ENCODE measurements at regions not wholly inside any gene's neighbourhood (a gene's known extent, or its start where the extent isn't known, plus 50 kb on each side); places are given as distances from the start of the nearest gene placed in this dataset.

DNA sequence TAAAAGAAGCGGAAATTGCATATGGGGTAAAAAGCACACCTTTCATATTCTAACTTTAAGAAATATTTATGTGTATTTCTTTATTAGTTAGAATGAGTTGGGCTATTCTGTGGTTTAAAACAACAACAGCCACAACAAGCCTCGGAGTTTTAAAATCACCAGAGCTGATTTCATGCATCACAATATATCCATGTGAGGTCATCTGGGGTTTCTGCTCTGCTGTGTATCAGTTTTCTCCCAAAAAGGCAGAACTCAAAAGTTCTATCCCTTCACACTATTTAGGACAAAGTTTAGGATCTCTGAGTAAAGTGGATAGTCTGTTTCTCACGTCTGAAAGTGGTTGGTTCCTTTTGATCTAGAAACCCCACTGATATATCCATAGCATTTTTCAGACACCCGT, 601.5 kb upstream of the GCFC2 start:
- no peak for DNase-seq

DNA sequence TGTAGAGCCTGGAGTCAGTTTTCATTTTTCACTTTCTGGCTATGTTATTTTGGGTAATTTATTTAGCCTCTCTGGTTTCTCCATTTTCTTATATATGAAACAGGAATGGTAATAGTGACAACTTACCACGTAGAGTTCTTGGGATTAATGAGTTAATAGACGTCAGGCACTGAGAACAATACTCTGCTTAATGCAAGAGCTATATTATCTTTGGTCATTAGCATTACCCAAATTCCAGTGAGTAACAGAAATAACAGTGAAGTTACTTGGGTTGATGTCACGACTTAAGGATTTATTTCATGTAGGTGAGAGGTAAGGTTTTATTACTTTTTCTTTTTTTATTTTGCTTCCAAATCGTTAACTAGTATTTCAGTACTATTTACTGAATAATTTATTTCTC, 601.0 kb upstream of the GCFC2 start:
- DNase-seq = no peak

DNA sequence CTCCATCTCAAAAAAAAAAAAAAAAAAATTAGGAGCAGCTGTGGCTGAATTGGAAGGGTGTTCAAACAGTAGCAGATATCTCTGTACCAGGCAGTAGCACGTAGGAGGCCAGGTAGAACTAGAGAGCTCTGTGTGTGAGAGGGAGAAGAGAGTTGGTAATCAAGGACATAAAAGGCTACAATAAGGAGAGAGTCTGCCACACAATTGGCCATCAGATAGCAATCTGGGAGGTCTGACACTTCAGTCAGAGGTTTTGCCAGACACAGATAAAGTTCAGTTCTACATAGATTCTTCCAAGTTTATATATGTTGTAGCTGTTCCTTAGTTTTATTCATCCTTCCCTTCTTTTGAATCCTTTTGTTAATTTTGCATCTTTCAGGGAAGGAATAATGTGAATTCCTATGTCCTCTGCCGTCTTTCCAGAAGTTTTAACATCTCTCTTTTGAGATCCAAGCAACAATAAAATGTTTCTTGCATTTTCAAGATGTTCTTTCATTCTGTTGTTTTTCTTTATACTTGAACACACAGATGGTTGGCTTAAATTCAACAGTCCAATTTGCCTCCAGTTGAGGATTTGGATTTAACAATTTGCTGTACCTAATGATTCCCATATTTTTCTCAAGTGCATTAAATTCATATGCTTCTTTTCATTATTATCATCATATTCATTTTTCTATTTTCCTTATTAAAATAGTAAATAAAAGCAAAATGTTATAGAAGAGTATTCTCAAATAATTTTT, 600.3 kb upstream of the GCFC2 start:
- DNase-seq = no peak

DNA sequence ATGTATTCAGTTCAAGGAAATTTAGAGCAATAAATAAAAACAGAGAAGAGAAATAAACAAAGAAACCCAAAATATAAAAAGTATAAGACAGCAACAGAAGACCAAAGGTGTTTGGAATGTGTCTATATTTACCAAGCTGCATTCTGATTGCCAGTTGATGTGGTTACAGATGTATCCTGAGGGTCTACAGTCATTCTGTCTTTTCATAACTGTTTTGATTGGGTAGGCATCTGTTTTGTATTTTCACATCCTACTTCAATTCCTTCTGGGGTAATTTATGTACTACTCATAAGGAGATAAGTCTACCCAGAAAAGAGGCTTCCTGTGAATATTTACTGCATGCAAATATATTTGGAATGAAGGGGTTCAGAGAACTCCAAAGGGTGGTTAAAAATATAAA, 596.8 kb upstream of the GCFC2 start:
- no peak for DNase-seq

DNA sequence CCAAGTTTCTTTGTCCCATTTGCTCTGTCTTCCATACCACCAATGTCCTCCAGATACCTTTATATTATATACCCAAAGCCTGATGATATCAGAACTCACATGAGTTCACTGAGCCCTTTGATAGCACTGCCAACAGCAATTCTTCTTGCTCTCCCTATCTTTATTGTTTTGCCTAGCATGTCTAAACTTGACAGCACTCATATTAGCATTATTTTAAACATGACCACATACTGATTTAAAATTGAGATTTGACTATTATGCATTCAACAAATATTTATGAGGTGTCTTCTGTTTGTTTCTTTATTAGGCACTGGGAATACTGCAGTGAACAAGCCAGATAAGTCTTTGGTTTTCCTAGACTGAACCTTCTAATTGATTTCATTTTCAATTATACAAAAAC, 587.3 kb upstream of the GCFC2 start:
- no peak for DNase-seq

DNA sequence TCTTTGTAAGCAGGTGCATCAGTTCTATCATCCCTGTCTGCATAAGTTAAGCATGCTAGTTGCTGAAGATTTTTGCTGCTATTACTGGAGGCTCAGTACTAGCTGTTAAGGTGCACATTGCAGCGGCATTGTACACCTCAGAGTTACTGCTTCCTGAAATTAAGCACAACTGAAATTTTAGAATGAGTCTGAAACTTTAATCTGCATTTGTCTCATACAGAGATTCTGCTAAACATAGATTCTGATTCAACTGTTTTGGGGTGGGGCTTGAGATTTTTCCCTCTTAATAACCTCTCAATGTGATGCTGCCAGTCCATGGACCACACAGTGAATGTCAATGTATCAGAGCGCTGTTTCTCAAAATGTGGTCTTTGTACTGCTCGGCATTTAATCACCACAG, 585.7 kb upstream of the GCFC2 start:
- no peak for DNase-seq

DNA sequence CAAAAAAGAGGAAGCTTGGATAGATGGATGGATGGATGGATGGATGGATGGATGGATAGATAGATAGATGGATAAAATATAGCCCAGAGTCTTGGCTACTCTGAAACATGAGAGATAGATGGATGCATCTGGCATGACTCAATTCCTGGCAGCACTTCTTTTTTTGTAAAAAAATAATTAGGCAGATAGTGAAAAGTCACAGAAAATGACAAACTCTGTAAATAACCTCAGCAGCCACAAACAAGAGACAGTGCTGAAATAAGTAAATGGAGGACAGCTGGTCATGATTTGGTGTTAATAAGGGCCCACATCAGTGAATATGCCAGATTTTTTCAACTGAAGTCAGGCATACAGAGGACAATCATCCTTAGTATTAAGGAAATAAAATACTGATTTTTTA, 585.0 kb upstream of the GCFC2 start:
- DNase-seq = no peak

DNA sequence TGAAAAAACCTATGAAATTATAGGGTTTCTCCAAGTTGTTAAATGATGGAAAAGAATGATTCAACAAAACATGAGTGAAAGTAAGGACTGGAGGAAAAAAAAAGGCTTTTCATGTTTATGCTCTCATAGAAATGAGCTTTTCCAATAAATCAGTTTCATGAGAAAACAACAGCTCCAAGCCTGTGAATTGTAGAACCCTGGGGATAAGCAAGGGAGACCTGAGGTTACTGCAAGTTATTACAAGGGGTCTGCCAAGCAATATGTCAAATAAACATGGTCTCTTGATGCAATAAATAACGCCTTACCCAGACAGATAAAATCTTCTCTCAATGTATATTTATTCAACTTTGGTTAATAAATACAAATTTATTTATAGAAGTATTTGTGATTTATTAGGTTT, 577.9 kb upstream of the GCFC2 start:
- DNase-seq = no peak

DNA sequence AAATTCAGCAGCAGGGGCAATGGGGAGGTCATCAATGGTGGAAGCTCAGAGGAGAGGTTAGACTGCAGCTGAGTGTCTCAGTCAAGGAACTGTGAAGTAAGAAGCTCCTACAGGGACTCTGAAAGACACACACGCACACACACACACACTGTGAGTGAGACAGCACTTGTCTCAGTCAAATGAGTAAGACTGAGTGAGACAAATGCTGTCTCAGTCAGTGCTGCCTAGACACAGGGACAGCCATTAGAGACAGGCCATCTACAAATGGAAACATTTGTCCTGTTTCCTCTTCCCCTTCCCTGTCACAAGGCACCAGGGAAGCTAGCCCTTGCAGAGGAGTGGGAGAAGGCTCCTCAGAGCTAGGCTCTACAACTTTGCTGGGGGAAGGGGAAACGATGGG, 577.4 kb upstream of the GCFC2 start:
- no peak for DNase-seq

DNA sequence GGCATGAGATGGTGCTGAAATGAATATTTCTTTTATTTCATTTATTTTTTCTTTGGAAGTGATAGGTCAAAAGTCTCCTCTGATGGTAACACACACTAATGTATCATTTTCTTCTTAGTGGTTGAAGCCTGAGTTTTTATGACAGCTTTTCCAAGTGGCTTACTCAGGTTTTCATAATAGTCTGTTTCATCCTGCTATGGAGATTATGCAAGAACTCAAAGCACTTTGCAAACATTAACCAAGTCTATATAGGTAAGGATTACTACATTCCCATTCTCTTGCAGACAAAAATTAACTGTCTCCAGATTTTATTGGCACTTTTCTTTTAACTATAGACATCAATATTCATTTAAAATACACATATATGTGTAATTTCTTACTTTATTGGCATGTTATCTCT, 572.6 kb upstream of the GCFC2 start:
- no peak for DNase-seq

DNA sequence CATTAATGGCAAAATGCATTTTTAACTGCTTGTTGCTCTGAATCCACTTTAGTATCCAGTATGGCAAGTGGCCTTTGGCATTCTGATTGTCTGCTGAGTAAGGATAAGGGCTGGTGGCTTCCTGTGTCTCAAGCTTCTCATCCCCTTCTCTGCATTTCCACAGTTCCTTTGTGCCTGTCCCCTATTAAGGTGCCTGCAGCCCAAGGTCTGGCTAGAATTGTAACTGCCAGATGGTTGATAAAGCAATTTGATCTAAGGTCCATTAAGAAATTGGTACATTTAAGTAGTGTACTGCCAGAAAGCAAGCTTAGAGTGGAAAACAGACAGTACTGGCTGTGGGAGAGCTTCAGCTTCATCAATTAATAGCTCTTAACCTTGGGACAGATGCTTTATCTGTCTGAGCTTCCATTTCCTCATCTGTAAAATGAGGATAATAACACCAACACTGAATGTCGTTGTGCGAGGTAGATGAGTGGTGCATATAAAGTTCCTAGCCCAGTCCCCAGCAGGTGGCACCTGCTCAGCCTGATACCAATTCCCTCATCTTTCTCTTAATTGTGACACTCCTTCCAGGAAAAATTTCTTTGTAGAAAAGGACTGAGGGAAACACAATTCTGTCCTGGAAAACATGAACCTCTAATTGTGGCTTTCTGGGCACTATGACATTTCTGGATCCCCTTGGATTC, 570.6 kb upstream of the GCFC2 start:
- no peak for DNase-seq

DNA sequence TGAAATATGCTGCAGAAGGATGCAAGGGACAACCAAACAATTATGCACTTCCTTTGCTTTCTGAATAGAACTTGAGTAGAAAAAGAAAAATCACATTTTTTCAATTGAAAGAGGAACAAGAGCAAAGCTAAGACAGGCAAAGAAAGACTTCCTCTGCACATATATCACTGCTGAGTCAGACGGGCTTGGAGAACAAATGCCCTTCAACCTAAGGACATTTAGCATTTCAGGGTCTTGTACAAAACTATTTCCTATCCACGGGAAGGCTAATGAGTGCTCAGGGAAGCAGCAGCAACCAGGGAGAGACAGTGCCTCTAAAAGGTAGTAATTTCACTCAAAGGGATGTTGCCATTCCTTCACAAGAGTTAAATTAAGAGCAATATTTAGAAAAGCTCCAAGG, 570.0 kb upstream of the GCFC2 start:
- DNase-seq = no peak

DNA sequence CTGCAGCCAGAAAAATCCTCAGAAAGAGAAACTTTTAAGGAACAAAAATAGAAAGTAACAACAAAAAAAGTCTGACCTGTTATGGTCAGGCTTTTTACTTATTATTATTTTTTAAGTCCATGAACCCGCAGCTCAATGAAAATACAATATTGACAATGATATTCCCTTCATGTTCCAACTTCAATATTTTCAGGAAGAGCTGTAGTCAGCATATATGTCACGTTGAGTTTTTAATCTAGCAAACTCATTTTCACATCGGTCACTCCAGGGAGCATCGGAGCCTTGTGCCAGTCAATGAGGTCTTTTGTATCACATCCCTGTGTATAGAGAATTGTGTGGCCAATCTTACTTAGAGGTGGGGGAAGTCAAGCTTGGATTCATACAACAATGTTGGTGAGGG, 568.4 kb upstream of the GCFC2 start:
- no peak for DNase-seq

DNA sequence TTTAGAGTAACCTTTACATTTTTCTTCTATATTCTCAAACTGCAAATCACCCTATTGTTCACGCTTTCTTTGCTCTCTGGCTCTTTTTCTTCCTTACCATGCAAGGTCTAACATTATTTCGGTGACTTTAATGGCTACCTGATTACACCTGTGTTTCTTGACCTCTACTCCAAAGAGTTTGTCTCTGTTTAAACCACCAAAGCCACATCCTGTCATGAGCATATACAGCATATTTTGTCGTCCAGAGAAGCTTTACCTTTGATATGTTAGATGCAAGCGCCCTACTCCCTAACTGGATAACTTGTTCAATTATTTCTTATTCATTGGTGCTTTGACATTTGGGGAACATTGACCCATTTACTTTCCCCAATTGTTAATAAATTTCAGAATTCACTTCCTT, 565.1 kb upstream of the GCFC2 start:
- DNase-seq = no peak

DNA sequence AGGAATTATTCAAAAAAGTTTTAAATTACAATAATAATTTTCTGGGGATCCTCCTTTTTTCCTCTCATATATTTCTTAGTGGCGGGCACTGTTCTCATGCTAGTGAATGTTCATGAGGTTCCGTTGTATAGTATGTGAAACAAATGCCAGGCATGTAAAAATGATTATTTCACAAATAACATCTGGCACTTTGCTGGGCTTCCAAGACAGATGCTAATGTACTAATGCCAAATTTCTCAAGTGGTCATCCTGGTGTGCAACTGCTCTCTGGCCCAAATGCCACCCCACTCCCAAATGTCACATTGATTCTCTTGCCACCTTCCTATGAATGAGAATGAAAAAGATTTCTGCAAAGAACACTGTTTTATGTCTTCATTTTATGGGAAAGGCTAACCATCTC, 564.0 kb upstream of the GCFC2 start:
- DNase-seq = no peak

DNA sequence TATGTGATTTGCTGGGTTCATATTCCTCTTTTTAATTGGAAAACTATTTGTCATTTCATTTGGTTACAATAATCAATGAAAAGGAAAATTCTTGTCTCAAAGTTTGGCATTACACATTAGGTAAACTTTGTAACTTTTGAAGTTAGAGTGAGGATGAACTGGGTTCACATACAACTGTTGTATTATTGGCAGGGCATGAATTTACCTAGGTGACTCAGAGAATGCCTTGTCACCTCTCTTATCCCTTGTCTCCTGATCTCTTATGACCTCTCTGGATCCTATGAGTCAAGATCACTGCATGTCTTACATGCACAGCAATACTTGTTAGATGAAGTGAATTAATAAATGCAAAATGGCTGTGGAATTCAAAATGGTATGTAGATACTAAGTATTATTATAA, 563.4 kb upstream of the GCFC2 start:
- no peak for DNase-seq

DNA sequence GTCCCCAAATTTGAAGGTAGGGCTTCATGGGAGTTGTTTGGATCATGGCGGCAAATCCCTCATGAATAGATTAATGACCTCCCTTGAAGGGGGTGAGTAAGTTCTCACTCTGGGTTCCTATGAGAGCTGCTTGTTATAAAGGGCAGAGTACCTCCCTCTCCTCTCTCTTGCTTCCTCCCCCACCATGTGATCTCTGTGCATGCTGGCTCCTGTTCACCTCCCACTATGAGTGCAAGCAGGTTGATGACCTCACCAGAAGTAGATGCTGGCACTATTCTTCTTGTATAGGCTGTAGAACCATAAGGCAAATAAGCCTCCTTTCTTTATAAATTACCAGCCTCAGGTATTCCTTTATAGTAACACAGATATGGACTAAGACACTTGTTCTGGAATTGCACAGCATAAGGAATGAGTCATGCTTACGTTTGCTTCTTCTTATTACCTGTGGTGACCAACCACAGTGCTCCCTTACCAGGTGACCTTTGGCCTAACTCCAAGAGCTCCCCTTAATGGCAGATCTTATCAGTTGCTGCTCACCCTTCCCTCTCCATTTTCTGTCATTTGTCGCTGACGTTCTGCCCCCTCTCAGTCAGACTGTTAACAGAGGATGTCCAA, 559.5 kb upstream of the GCFC2 start:
- no peak for DNase-seq

DNA sequence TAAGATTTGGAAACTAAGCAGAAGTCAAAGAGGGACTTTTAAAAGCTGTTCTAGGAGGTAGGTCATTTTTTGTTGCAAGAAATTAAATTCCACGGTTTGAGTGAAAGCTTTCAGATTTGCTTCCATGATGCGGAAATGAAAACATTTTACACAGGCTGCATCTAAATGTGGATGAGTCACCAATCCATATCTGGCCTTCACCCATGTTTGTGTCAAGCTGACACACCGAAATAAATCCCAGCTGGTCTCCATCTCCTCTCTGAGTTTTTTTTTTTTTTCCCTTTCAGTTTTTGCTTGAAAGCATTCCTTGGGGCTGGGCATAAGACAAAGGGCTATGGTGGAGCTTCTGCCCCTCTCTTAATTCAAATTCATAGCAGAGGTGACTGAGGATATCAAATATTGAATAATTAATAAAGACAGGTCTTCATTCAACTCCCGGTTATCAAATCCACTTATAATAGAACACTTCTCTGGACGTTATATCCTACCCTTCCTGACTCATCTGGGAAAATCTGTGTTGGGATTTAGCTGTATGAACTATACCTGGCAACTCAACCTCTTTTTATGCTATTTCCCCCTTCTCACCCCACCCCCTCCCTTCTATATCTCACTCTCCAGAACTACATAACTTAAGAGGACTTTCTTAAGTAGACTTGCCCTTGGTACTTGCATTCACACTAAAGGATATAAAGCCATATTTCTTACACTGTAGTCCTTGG, 558.3 kb upstream of the GCFC2 start:
- DNase-seq = no peak

DNA sequence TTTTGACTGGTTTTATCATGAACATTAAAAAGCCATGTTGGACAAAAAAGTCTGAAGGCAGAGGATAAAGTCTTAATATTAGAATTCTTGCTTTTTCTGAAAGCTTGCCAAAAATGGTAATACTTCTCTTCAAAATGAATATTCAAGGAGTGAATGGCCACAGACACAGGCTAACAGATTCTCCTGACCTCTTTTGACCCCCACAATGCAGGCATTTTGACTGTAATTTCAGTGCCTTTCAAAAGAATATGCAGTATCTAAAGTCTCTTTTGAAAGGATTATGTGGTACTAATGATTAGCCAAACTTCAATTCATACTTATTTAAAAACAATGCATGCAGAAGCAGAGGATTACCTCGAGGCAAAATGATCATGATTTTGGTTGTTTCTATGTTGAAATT, 557.8 kb upstream of the GCFC2 start:
- no peak for DNase-seq

DNA sequence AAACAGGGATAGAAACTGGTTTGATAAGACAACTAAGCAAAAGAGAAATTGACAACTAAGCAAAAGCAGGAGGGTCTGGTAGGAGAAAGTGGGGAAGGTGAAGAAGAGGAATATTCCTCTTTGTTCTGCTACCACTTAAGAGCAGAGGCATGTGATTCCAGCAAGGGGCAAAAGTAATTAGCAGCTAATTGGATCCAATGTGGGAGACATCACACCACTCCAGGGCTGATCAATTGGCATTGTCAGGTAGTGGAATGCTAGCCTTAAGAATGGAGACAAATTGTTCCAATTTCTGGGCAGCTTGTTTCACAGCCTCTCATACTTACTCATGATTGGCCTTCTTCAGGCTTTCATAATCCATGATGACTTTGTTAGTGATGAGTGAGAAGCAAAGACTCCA, 547.1 kb upstream of the GCFC2 start:
- DNase-seq = no peak

DNA sequence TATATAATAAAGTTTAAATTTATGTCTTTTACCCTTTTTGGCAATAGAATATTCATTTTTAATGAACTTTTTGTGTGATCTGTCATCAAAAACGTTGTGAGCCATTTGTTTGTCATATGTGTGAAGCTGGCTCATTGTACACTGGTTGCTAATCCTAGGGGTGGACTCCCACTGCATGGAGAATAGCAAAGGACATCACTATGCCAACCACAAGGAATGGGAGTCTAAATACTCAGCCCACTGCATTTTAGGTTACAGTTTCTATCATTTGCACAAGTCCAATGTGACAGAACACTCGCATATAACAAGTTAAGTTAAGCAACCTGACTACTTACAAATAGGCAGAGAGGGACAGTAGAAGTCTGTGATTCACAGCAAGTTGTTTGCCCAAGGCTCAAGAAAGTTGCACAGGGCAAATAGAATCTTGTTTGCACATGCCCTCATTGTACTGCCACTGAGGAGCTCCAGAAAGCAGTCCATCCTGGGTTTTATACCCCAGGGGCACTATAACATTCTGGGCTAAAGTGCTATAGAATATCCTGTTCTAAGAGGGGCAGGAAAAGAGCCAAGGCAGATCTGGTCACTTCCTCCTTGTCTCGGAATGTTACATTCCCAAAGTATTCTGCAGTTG, 545.9 kb upstream of the GCFC2 start:
- DNase-seq = no peak

DNA sequence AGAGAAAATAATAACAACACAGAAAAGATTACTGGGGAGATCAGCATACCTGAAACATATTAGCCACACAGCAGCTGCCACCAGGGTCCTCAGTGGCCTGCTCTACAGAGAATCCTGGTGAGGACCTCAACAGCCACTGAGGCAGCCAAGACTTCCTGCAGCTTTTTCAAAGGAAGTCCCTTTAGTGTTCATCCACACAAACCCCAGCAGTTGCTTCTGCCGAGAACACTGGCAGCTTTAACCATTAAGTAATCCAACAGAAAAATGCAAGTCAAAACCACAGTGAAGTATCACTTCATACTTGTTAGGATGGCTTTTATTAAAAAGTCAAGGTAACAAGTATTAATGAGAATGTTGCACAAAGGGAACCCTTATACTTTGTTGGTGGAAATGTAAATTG, 542.0 kb upstream of the GCFC2 start:
- DNase-seq = no peak

DNA sequence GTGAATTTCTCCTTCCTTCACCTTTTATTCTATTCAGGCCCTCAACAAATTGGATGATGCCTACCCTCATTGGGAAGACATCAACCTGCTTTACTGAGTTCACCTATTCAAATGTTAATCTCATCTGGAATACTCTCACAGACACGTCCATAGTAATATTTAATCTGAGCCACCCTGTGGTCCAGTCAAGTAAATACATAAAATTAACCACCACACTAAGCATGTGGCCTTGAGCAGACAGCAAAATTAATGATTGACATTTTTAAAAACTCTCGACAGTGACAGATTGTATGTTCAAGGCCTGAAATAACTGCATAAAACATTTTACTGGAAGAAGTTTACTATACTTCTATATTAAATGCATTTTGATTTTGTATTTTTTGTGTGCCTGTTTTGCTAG, 540.6 kb upstream of the GCFC2 start:
- DNase-seq = no peak
